DMS153 treated with DMSO at 0.1 percent for 48 hours (cell line): ENCODE measurements at regions not wholly inside any gene's neighbourhood (a gene's known extent, or its start where the extent isn't known, plus 50 kb on each side); places are given as distances from the start of the nearest gene placed in this dataset.

Experiments used
- DNase-seq: peaks from one replicate; lab custom pipeline; 2025; ENCODE audit not compliant: unreplicated experiment; lab: John Stamatoyannopoulos, UW

- no peak for DNase-seq
Observed at GRCh38 chr12:124388038-124388671, 93.3 kb downstream of the RFLNA start.

DNA sequence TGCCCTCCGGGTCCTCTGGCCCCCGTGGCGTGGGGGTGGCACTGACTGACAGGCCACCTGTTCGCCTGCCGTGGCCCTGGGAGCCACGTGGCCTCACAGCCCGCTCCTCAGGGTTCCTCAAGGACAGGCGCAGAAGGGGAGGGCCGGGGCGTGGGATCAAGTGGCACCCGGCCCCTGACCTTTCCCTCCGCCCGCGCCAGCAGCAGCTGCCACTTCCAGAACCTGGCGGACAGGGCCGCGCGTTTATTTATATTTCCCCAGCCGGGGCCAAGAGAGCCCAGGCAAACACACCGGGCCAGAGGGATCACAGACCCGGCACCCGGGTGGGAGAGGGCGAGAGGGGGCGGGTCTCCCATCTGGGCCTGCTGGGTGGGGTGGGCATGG, 92.6 kb downstream of the RFLNA start:
- DNase-seq, result no peak

GRCh38 chr12:124386661-124387527, 92.0 kb downstream of the RFLNA start:
- no peak for DNase-seq

- no peak for DNase-seq
Observed at GRCh38 chr12:124386059-124386458, 91.2 kb downstream of the RFLNA start.

GRCh38 chr12:124385219-124385969, 90.5 kb downstream of the RFLNA start:
- no peak for DNase-seq

- no peak for DNase-seq
Observed at GRCh38 chr12:124384299-124384894, 89.5 kb downstream of the RFLNA start.

DNA sequence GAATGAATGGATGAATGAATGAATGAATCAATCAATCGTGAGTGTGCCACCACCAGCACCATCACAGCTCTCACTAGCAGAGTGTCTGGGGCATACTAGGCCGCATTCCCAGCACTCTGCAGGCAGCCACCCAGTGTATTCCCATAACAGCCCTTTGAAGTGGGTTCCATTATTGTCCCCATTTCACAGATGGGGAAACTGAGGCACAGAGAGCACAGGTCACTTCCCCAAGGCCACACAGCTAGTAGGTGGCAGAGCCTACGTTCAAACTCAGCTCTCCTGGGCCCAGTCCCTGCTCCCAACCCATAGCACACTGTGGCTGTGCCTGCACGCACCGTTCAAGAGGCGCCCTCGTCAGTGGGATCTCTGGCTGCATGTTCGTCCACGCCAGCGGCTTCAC, 88.1 kb downstream of the RFLNA start:
- DNase-seq, result no peak

GRCh38 chr12:124381456-124382296, 86.8 kb downstream of the RFLNA start:
- DNase-seq, result no peak

GRCh38 chr12:124380796-124381455, 86.0 kb downstream of the RFLNA start:
- DNase-seq, result no peak

- no peak for DNase-seq
Observed at GRCh38 chr12:124379938-124380754, 85.3 kb downstream of the RFLNA start.

DNA sequence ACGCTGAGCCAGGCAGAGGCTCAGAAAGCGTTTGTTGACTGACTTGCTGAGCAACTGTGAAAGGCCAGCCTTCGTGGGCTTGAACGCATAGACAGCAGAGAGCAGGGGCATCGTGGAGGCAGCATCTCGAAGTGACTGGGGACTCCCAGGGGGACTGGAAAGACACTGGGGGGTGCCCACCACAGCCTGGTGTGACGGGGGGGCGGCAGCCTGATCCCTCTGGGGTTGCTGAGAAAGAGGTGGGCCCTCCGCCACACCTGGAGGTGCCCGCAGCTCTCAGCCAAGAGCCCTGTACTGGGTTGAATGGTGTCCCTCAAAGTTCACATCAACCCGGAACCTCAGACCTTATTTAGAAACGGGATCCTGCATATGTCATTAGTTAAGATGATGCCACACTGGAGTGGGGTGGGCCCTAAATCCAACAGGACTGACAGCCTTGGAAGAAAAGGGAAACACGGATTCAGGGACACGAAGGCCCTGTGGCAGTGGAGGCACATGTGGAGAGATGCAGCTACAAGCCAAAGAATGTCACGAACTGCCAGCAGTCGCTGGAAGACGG, 84.6 kb downstream of the RFLNA start:
- DNase-seq, result no peak

DNA sequence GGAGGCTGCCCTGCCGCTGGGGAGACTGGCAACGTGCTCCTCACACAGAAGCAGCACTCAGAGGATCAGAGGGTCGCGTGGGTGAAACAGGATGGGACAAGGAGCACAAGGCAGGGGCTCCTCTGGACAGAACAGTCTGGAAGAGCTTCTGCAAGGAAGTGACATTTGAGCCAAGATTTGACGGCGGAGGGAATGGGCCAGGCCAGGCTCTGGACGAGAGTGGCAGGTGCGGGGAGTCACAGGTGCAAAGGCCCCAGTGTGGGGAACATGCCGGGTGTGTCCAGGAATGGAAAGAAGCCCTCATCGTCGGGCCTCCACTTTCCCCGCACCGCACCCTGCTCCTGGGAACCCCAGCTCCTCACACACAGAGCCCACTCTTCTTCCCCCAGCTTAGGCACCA, 84.0 kb downstream of the RFLNA start:
- DNase-seq, result no peak

DNA sequence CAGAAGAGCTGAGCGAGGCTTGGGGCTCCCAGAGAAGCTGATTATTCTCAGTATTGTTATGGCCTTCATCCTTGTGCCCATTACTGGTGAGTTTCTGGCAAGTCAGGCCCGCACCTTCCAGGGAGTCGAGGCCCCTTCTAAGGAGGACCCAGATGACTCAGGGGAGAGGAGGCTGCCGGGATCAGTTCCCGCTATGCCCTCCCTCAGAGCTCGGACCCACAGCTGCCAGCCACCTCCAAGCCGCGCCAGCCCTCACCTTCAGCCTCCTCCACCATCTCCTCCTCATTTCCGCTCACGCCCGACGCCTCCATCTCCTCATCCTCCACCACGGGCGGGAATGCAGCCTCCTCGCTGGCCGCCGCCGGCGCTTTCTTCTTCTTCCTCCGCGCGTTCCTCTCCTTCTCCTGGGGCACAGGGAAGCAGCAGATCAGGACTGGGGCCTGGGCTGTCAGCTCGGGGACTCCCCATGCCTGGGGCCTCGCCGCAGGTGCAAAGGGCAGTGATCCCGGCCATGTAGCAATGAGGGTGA, 83.2 kb downstream of the RFLNA start:
- no peak for DNase-seq

- DNase-seq, result no peak
Observed at GRCh38 chr12:124376435-124376834, 81.5 kb downstream of the RFLNA start.

DNA sequence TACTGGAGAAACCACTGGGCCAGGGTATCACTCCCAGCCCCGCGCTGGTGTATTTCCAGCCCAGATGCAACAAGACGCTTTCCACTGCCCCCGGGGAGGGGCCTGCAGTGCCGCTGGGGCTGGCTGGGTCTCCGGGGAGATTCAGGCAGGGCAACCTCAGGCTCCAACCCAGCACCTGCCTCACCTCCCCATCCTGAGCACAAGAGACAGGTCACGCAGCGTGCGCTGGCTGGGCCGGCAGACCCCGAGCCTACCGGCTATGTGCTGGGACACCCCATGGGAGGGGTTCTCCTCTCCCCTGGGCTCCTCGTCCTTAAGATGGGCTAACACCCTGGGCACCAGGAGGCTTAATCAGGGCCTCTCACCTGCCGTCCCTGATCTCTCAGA, 80.9 kb downstream of the RFLNA start:
- no peak for DNase-seq

- no peak for DNase-seq
Observed at GRCh38 chr12:124375141-124375788, 80.4 kb downstream of the RFLNA start.

DNA sequence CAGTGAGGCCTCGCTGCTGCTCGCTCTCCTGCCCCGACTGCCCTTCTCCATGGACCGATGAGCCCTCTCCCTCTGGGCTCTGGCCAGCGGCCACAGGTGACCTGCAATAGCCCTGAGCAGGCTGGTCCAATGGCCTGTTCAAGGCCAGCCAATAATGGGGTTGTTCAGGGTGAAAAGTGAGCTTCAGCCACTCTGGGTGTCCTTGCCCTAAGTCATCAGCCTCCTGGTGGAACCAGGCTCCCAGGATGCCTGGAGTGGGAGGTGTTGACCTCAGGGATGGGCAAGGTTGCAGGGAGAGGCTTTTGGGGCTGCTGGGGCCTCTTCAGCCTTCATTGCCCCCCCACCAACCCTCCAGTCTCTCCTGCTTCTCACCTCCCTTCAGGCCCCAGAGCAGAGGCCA, 79.7 kb downstream of the RFLNA start:
- no peak for DNase-seq

DNA sequence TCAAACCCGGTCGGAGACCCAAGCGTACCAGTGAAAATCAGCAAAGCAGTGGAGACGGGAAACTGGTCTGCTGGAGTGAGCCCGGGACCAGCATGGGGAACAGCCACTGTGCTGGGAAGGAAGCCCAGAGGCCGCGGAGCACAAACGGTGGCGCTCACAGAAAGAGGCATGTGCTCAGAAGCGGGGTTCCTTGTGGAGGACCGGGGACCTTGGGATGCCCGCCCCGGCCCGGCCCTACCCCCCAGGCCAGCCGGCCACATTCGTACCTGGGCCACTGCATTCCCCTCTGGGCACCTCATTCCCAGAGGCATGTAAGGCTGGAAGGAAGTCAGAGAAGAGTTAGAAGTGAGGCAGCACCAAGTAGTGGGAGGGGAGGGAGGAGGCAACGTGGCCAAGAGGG, 79.3 kb downstream of the RFLNA start:
- DNase-seq, result no peak
